Tibial nerve (tissue), 4 donors: ENCODE measurements at regions not wholly inside any gene's neighbourhood (a gene's known extent, or its start where the extent isn't known, plus 50 kb on each side); places are given as distances from the start of the nearest gene placed in this dataset.

Experiments
- DNase-seq, 2 donors: peaks; one replicate each; pipeline ENCODE4 v3.0.0-alpha.2; 2019; ENCODE audit warnings: low spot score in 2 of 2
- H3K27ac ChIP-seq, 4 donors: fragments of 200-600 bp; sonication (generic) in 3 of 4; one replicate each; pipeline ENCODE4 v1.5.1; 2017 to 2019; ENCODE audit warnings: mild to moderate bottlenecking in 1 of 4
- H3K27me3 ChIP-seq, 2 donors: fragments of 200-600 bp; sonication (generic) in 1 of 2; one replicate each; pipeline versions ENCODE4 v1.5.1 to v1.6.0; 2017 to 2019
- H3K36me3 ChIP-seq, 3 donors: fragments of 200-600 bp; sonication (generic); one replicate each; pipeline ENCODE4 v1.5.1; 2018 to 2019
- H3K4me1 ChIP-seq, 4 donors: fragments of 200-600 bp; sonication (generic) in 3 of 4; one replicate each; pipeline ENCODE4 v1.5.1; 2017 to 2019
- H3K4me3 ChIP-seq, 4 donors: fragments of 200-600 bp; sonication (generic) in 3 of 4; one replicate each; pipeline ENCODE4 v1.5.1; 2017 to 2019; ENCODE audit warnings: mild to moderate bottlenecking in 1 of 4, moderate library complexity in 1 of 4
- H3K9me3 ChIP-seq, 4 donors: fragments of 200-600 bp; sonication (generic) in 3 of 4; one replicate each; pipeline ENCODE4 v1.5.1; 2017 to 2019
- EP300 ChIP-seq, 2 donors: sonication (generic); formaldehyde crosslinking; IDR thresholded peaks; one replicate each; pipeline ENCODE4 v1.6.1; 2017; ENCODE audit warnings: antibody characterized with exemption in 2 of 2, mild to moderate bottlenecking in 1 of 2
- POLR2A ChIP-seq, 2 donors: fragments of 450-650 bp; IDR thresholded peaks; one replicate each; pipeline ENCODE4 v1.6.1; 2017; ENCODE audit warnings: antibody characterized with exemption in 2 of 2, mild to moderate bottlenecking in 2 of 2, moderate library complexity in 2 of 2
- WGBS, 2 donors: methylation state at CpG; one replicate each; pipeline ENCODE4 v1.1.5; 2018; 5-methylcytosine and 5-hydroxymethylcytosine counted together
- TF ChIP-seq, protein P1 (sequence below), 5 experiments: fragments of 200-600 bp in 3 of 5; fragments of 450-650 bp in 2 of 5; sonication (generic) in 3 of 5; IDR thresholded peaks; one replicate each; pipeline ENCODE4 v1.5.1; 2016 to 2019; ENCODE audit warnings: antibody characterized with exemption in 5 of 5, mild to moderate bottlenecking in 3 of 5, moderate library complexity in 2 of 5

DNA sequence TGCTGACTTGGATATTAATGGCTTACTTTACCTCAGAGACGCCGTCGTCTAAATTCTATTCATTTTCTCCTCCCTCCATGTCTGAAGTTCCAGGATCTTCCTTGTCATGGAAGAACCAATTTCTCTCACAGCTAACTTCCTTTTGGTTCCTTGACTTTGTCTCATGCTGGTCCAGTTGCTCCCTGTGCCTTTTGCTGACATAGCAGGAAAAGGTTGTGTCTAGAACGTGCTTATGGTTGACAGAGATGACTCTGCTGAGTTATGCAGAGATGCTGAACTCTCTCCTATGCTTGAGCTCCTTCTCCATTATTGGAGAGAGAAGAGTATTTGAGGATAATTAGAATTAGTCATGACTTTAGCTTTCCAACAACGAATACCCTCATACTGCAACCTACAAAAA is 1338.9 kb downstream of the MAT2B start:
- Histone ChIP-seq H3K27me3 (no peaks in the 10 kb centered on the region), H3K36me3 (no peaks in the 10 kb centered on the region), H3K4me3 (no peak overlapping the region), H3K4me1 (no peaks in the 10 kb centered on the region), H3K27ac (no peak overlapping the region), H3K9me3 (no peaks in the 10 kb centered on the region)
- 86 to 89% methylated on average over 5 of the region's 5 CpGs for WGBS, 2 donors
- no peak for DNase-seq
- TF ChIP-seq, protein P1, sequence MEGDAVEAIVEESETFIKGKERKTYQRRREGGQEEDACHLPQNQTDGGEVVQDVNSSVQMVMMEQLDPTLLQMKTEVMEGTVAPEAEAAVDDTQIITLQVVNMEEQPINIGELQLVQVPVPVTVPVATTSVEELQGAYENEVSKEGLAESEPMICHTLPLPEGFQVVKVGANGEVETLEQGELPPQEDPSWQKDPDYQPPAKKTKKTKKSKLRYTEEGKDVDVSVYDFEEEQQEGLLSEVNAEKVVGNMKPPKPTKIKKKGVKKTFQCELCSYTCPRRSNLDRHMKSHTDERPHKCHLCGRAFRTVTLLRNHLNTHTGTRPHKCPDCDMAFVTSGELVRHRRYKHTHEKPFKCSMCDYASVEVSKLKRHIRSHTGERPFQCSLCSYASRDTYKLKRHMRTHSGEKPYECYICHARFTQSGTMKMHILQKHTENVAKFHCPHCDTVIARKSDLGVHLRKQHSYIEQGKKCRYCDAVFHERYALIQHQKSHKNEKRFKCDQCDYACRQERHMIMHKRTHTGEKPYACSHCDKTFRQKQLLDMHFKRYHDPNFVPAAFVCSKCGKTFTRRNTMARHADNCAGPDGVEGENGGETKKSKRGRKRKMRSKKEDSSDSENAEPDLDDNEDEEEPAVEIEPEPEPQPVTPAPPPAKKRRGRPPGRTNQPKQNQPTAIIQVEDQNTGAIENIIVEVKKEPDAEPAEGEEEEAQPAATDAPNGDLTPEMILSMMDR (IDR thresholded peaks at IDR 0.05) = no peak
- TF ChIP-seq POLR2A (IDR thresholded peaks at IDR 0.05) = no peak
- no peak for TF ChIP-seq EP300 (IDR thresholded peaks at IDR 0.05)

- 80 to 88% methylated on average over 2 of the region's 2 CpGs for WGBS, 2 donors
- no peak overlapping the region for H3K27ac ChIP-seq
- H3K4me3 ChIP-seq = no peak overlapping the region
- H3K27me3 ChIP-seq = no peaks in the 10 kb centered on the region
- H3K36me3 ChIP-seq = no peaks in the 10 kb centered on the region
- no peak for DNase-seq
- no peaks in the 10 kb centered on the region for H3K4me1 ChIP-seq
- H3K9me3 ChIP-seq = no peaks in the 10 kb centered on the region
- no peak for TF ChIP-seq POLR2A (IDR thresholded peaks at IDR 0.05)
Measured at GRCh38 chr5:164860896-164861295, 1355.5 kb downstream of the MAT2B start.

GRCh38 chr5:164861610-164862009 is 1356.2 kb downstream of the MAT2B start:
- Histone ChIP-seq H3K27me3 (no peaks in the 10 kb centered on the region), H3K4me3 (no peak overlapping the region), H3K4me1 (no peaks in the 10 kb centered on the region), H3K9me3 (no peaks in the 10 kb centered on the region), H3K27ac (no peak overlapping the region), H3K36me3 (no peaks in the 10 kb centered on the region)
- no peak for DNase-seq
- WGBS, 2 donors = 62 to 76% methylated on average over 1 of the region's 1 CpG
- TF ChIP-seq POLR2A (IDR thresholded peaks at IDR 0.05) = no peak
- TF ChIP-seq EP300 (IDR thresholded peaks at IDR 0.05) = no peak
- TF ChIP-seq, protein P1 (IDR thresholded peaks at IDR 0.05) = no peak

- TF ChIP-seq, protein P1 (IDR thresholded peaks at IDR 0.05) = no peak
- TF ChIP-seq POLR2A (IDR thresholded peaks at IDR 0.05) (no peak), EP300 (IDR thresholded peaks at IDR 0.05) (no peak)
- H3K4me3 ChIP-seq = no peak overlapping the region
- no peaks in the 10 kb centered on the region for H3K36me3 ChIP-seq
- no peaks in the 10 kb centered on the region for H3K9me3 ChIP-seq
- no peak for DNase-seq
- H3K27ac ChIP-seq = no peak overlapping the region
- no peaks in the 10 kb centered on the region for H3K27me3 ChIP-seq
- no peaks in the 10 kb centered on the region for H3K4me1 ChIP-seq
Measured at GRCh38 chr5:164868761-164869160, 1363.3 kb downstream of the MAT2B start.

GRCh38 chr5:164869325-164869724 is 1363.9 kb downstream of the MAT2B start:
- H3K36me3 ChIP-seq = no peaks in the 10 kb centered on the region
- TF ChIP-seq, protein P1 (IDR thresholded peaks at IDR 0.05) = no peak
- TF ChIP-seq EP300 (IDR thresholded peaks at IDR 0.05) = no peak
- no peaks in the 10 kb centered on the region for H3K9me3 ChIP-seq
- no peak for DNase-seq
- WGBS, 2 donors = 74 to 77% methylated on average over 4 of the region's 4 CpGs
- H3K4me3 ChIP-seq = no peak overlapping the region
- no peaks in the 10 kb centered on the region for H3K27me3 ChIP-seq
- no peaks in the 10 kb centered on the region for H3K4me1 ChIP-seq
- H3K27ac ChIP-seq = no peak overlapping the region

GRCh38 chr5:164876793-164877192 is 1371.4 kb downstream of the MAT2B start:
- peaks cover 0 to 11% (median 0%) of the 10 kb centered on the region in 4 donors for H3K9me3 ChIP-seq
- no peak overlapping the region for H3K27ac ChIP-seq
- 46 to 70% methylated on average over 1 of the region's 1 CpG for WGBS, 2 donors
- no peaks in the 10 kb centered on the region for H3K4me1 ChIP-seq
- no peak overlapping the region for H3K4me3 ChIP-seq
- DNase-seq = no peak
- TF ChIP-seq, protein P1 (IDR thresholded peaks at IDR 0.05) = no peak
- TF ChIP-seq EP300 (IDR thresholded peaks at IDR 0.05) (no peak), POLR2A (IDR thresholded peaks at IDR 0.05) (no peak)
- H3K36me3 ChIP-seq = no peaks in the 10 kb centered on the region
- no peaks in the 10 kb centered on the region for H3K27me3 ChIP-seq
